A549 (cell line): ENCODE measurements at regions not wholly inside any gene's neighbourhood (a gene's known extent, or its start where the extent isn't known, plus 50 kb on each side); places are given as distances from the start of the nearest gene placed in this dataset.

Experiments used
- ATAC-seq, 2 experiments: fragments of 200-7000 bp in 1 of 2; fragments of >200 bp in 1 of 2; cut with Nextera tagmentation in 1 of 2; cut with Tn5 transposase in 1 of 2; 3 replicates each; pipeline versions ENCODE4 v1.8.0 to v1.9.1; 2018 to 2020; ENCODE audit warnings: mild to moderate bottlenecking in 1 of 2, moderate library complexity in 1 of 2
- CTCF ChIA-PET: fragments of 300-600 bp; sonication (Branson Sonifier 250); formaldehyde crosslinking; extraction: SDS; loops from one replicate; lab custom pipeline; 2021; ENCODE audit warnings: antibody characterized with exemption, inconsistent platforms; lab: Yijun Ruan, JAX
- POLR2A ChIA-PET: fragments of 350-600 bp; formaldehyde crosslinking; extraction: SDS; loops from one replicate; lab custom pipeline; 2021; ENCODE audit warnings: antibody characterized with exemption, inconsistent platforms; lab: Yijun Ruan, JAX
- DNase-seq, 2 experiments: peaks; one replicate each; pipeline versions ENCODE4 v3.0.0 to v3.0.0-alpha.2; 2011 to 2016; ENCODE audit warnings: low read depth in 1 of 2, low spot score in 1 of 2
- FAIRE-seq: peaks from 2 replicates; lab custom pipeline; 2011; peaks lifted over from hg19 to GRCh38; lab: Jason Lieb, UNC
- H3K27ac ChIP-seq, 2 experiments: fragments of >200 bp; sonication (Bioruptor Twin); formaldehyde crosslinking; 3 replicates each; pipeline ENCODE4 v1.5.1; 2016 to 2017
- H3K4me1 ChIP-seq: fragments of >200 bp; sonication (Bioruptor Twin); formaldehyde crosslinking; 3 replicates; pipeline ENCODE4 v1.6.1; 2016
- H3K4me2 ChIP-seq: fragments of >200 bp; sonication (Bioruptor Twin); formaldehyde crosslinking; 3 replicates; pipeline ENCODE4 v1.6.1; 2016
- H3K4me3 ChIP-seq: fragments of >200 bp; sonication (Bioruptor Twin); formaldehyde crosslinking; 3 replicates; pipeline ENCODE4 v1.5.1; 2016
- H3K9me3 ChIP-seq: fragments of >200 bp; sonication (Bioruptor Twin); formaldehyde crosslinking; 3 replicates; pipeline ENCODE4 v1.6.1; 2016
- CBX8 ChIP-seq: fragments of 200-600 bp; sonication (generic); IDR thresholded peaks from 2 replicates; pipeline ENCODE4 v1.6.1; 2016
- CHD4 ChIP-seq: fragments of 200-600 bp; sonication (generic); IDR thresholded peaks from 2 replicates; pipeline ENCODE4 v1.6.1; 2016; ENCODE audit warnings: antibody characterized with exemption, mild to moderate bottlenecking, borderline replicate concordance
- EP300 ChIP-seq, 2 experiments: fragments of >200 bp; sonication (Bioruptor Twin); formaldehyde crosslinking; IDR thresholded peaks; 2 replicates in 1 of 2; 3 replicates in 1 of 2; pipeline ENCODE4 v1.6.1; 2016 to 2017
- ESRRA ChIP-seq: fragments of 150-350 bp; IDR thresholded peaks from 2 replicates; pipeline ENCODE4 v1.6.1; 2014; ENCODE audit warnings: mild to moderate bottlenecking, low read length, borderline replicate concordance
- GATA3 ChIP-seq: IDR thresholded peaks from 2 replicates; pipeline ENCODE4 v1.6.1; 2012; ENCODE audit warnings: borderline replicate concordance
- HEYL ChIP-seq: fragments of 250-450 bp; sonication (Bioruptor Pico); IDR thresholded peaks from 2 replicates; pipeline ENCODE4 v1.8.0; 2021; ENCODE audit warnings: mild to moderate bottlenecking, moderate library complexity
- JUN ChIP-seq, 2 experiments: fragments of >200 bp; sonication (Bioruptor Twin); formaldehyde crosslinking; IDR thresholded peaks; 2 replicates in 1 of 2; 3 replicates in 1 of 2; pipeline ENCODE4 v1.6.1; 2016 to 2017
- JUNB ChIP-seq: fragments of >200 bp; sonication (Bioruptor Twin); formaldehyde crosslinking; IDR thresholded peaks from 2 replicates; pipeline ENCODE4 v1.6.1; 2016
- KDM5A ChIP-seq: fragments of 200-600 bp; sonication (generic); IDR thresholded peaks from 2 replicates; pipeline ENCODE4 v1.6.1; 2016; ENCODE audit warnings: antibody characterized with exemption, mild to moderate bottlenecking
- MAFK ChIP-seq: fragments of 450-650 bp; IDR thresholded peaks from 2 replicates; pipeline ENCODE4 v1.6.1; 2014; ENCODE audit not compliant: partially characterized antibody
- MAZ ChIP-seq: fragments of 150-350 bp; IDR thresholded peaks from 2 replicates; pipeline ENCODE4 v1.6.1; 2014; ENCODE audit warnings: antibody characterized with exemption, low read depth, low read length, borderline replicate concordance
- MYC ChIP-seq: IDR thresholded peaks from 2 replicates; pipeline ENCODE4 v1.6.1; 2012; ENCODE audit warnings: mild to moderate bottlenecking, inconsistent platforms, low read length, improper control_type of control experiment, borderline replicate concordance
- RAD21 ChIP-seq, 2 experiments: fragments of >200 bp in 1 of 2; sonication (Bioruptor Twin) in 1 of 2; formaldehyde crosslinking in 1 of 2; IDR thresholded peaks in 1 of 2; conservative IDR thresholded peaks in 1 of 2; 2 replicates in 1 of 2; 3 replicates in 1 of 2; pipeline ENCODE4 v1.6.1; 2012 to 2018; ENCODE audit warnings: inconsistent platforms in 1 of 2
- TP53 ChIP-seq: fragments of 250-450 bp; sonication (Bioruptor Pico); IDR thresholded peaks from 2 replicates; pipeline ENCODE4 v1.5.0; 2021; ENCODE audit warnings: mild to moderate bottlenecking, moderate library complexity
- ZNF302 ChIP-seq: fragments of 250-450 bp; sonication (Bioruptor Pico); IDR thresholded peaks from 2 replicates; pipeline ENCODE4 v1.9.0; 2021; ENCODE audit warnings: inconsistent platforms, mild to moderate bottlenecking, moderate library complexity
- WGBS: methylation state at CpG from one replicate; pipeline ENCODE4 v1.1.6; 2017; ENCODE audit errors: missing lambda C conversion rate; 5-methylcytosine and 5-hydroxymethylcytosine counted together
- TF ChIP-seq, protein P1 (sequence below): fragments of >200 bp; sonication (Bioruptor Twin); formaldehyde crosslinking; IDR thresholded peaks from 2 replicates; pipeline ENCODE4 v1.6.1; 2016
- TF ChIP-seq, protein P2 (sequence below): fragments of >200 bp; sonication (Bioruptor Twin); formaldehyde crosslinking; IDR thresholded peaks from 3 replicates; pipeline ENCODE4 v1.5.1; 2016
- TF ChIP-seq, protein P3 (sequence below): IDR thresholded peaks from 2 replicates; pipeline ENCODE4 v1.6.1; 2012; ENCODE audit warnings: low read depth, borderline replicate concordance
- TF ChIP-seq, protein P4 (sequence below): fragments of 250-450 bp; sonication (Bioruptor Pico); IDR thresholded peaks from 2 replicates; pipeline ENCODE4 v1.5.0; 2020; ENCODE audit warnings: low read depth, mild to moderate bottlenecking, moderate library complexity

DNA sequence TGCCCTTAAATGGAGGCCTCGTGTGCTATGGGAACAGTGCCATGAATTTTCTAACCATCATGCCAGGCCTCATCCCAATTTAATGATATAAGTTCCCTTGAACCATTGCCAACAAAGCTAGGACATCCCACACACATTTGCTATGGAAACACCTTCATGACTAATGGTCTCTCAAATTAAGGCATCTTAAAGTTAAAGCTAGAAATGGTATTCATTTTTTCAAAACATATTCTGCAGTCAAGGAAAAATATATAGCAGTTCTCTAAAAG, 117.3 kb downstream of the BTG1 start (continued):
- TF ChIP-seq, protein P1, sequence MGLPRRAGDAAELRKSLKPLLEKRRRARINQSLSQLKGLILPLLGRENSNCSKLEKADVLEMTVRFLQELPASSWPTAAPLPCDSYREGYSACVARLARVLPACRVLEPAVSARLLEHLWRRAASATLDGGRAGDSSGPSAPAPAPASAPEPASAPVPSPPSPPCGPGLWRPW = no peak
- TF ChIP-seq ZNF302 = no peak
- no peak for TF ChIP-seq JUNB
- TF ChIP-seq JUN (IDR thresholded peaks at IDR 0.05) = no peak
- TF ChIP-seq, all 56 proteins: peak for 0

DNA sequence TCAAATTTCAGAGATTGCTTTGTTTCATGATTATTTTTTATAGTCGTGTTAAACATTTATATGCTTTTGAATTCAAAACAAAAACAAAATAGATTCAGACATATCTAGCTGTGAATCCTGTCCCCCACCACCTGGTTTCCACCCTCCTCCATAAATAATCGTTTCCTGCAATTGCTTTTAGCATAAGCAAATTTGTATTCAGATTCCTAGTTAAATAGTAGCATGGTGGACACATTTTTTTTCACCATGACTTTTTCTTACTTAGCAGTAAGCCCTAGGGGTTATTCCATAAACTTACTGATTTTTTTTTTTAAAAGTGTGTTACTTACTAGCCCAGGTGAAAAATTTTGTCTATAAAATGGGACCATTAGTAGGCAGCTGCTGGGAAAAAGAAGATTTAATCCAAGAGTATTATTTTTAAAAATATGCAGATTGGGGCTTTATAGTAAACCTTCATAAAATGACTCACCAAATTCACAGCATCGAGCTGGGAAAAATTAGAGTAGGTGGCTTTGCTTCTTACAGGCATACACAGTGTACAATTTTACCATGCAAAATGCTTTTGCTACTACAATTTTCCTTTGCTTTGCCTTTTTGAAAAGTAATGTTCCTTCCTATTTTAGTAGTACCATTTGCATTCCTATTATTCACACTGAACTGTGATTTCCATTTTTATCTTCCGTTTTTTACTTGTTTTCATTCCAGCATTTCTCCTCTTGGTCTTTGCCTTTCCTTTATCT, 117.8 kb downstream of the BTG1 start:
- 74% methylated on average over 4 of the region's 4 CpGs for WGBS
- no peak for TF ChIP-seq CHD4
- no peak for TF ChIP-seq RAD21 (conservative IDR thresholded peaks at IDR 0.05 in 1 of 2, IDR thresholded peaks at IDR 0.05 in 1 of 2)
- no peak for TF ChIP-seq HEYL (CRISPR knock-in tag)
- TF ChIP-seq, protein P2, sequence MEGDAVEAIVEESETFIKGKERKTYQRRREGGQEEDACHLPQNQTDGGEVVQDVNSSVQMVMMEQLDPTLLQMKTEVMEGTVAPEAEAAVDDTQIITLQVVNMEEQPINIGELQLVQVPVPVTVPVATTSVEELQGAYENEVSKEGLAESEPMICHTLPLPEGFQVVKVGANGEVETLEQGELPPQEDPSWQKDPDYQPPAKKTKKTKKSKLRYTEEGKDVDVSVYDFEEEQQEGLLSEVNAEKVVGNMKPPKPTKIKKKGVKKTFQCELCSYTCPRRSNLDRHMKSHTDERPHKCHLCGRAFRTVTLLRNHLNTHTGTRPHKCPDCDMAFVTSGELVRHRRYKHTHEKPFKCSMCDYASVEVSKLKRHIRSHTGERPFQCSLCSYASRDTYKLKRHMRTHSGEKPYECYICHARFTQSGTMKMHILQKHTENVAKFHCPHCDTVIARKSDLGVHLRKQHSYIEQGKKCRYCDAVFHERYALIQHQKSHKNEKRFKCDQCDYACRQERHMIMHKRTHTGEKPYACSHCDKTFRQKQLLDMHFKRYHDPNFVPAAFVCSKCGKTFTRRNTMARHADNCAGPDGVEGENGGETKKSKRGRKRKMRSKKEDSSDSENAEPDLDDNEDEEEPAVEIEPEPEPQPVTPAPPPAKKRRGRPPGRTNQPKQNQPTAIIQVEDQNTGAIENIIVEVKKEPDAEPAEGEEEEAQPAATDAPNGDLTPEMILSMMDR = no peak
- no peak for TF ChIP-seq CBX8
- TF ChIP-seq ESRRA = no peak
- no peak for TF ChIP-seq EP300 (IDR thresholded peaks at IDR 0.05)
- DNase-seq (no peak), ATAC-seq (no peak), FAIRE-seq (no peak)
- Histone ChIP-seq H3K9me3 (peaks cover 2% of the 10 kb centered on the region; the same call in 1 of the 3 replicates), H3K4me3 (no peak overlapping the region), H3K4me2 (no peak overlapping the region), H3K27ac (no peak overlapping the region; a peak in 1 of 6 replicates), H3K4me1 (peaks cover 6% of the 10 kb centered on the region; the same call in 2 of the 3 replicates)
- CTCF ChIA-PET = no interaction called here
- POLR2A ChIA-PET = no interaction called here

DNA sequence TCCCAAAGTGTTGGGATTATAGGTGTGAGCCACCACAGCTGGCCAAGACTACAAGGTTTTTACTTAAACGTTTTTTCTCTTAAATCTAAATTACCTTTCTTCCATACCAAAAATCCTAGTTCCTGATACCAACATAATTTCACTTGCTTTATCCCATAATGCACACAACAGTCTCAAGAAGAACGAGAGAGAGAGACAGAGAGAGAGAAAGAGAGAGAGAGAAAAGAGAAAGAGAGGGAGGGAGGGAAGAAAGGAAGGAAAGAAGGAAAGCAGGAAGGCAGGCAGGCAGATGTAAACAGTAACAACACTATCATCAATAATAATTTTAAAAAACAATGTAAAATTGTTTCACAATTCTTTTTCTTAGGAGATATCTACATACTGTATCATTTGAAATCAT, 118.4 kb downstream of the BTG1 start:
- Histone ChIP-seq H3K4me2 (no peak overlapping the region), H3K4me1 (peaks cover 6% of the 10 kb centered on the region; the same call in 2 of the 3 replicates), H3K9me3 (no peaks in the 10 kb centered on the region), H3K27ac (no peak overlapping the region), H3K4me3 (no peak overlapping the region)
- ChIA-PET POLR2A (no interaction called here), CTCF (no interaction called here)
- ATAC-seq (no peak), FAIRE-seq (no peak), DNase-seq (no peak)
- TF ChIP-seq, protein P3, sequence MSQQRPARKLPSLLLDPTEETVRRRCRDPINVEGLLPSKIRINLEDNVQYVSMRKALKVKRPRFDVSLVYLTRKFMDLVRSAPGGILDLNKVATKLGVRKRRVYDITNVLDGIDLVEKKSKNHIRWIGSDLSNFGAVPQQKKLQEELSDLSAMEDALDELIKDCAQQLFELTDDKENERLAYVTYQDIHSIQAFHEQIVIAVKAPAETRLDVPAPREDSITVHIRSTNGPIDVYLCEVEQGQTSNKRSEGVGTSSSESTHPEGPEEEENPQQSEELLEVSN = no peak
- no peak for TF ChIP-seq MAFK
- TF ChIP-seq KDM5A = no peak
- TF ChIP-seq GATA3 = no peak
- no peak for TF ChIP-seq MYC
- TF ChIP-seq ZNF302 = no peak
- TF ChIP-seq, protein P4, sequence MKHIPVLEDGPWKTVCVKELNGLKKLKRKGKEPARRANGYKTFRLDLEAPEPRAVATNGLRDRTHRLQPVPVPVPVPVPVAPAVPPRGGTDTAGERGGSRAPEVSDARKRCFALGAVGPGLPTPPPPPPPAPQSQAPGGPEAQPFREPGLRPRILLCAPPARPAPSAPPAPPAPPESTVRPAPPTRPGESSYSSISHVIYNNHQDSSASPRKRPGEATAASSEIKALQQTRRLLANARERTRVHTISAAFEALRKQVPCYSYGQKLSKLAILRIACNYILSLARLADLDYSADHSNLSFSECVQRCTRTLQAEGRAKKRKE = no peak
- no peak for TF ChIP-seq MAZ
- TF ChIP-seq TP53 (CRISPR knock-in tag) = no peak
- 47% methylated on average over 2 of the region's 2 CpGs for WGBS
